Keratinocyte (primary cell): ENCODE measurements at regions not wholly inside any gene's neighbourhood (a gene's known extent, or its start where the extent isn't known, plus 50 kb on each side); places are given as distances from the start of the nearest gene placed in this dataset.

Source experiments
- DNase-seq: peaks from one replicate; pipeline ENCODE4 v3.0.0-alpha.2; 2011; ENCODE audit warnings: low read depth, missing footprints, low spot score
- FAIRE-seq: peaks from 2 replicates; lab custom pipeline; 2011; peaks lifted over from hg19 to GRCh38; lab: Jason Lieb, UNC
- H2AFZ ChIP-seq: 2 replicates; pipeline ENCODE4 v1.6.0; 2012; ENCODE audit warnings: low read length, control low read depth, inconsistent platforms; ENCODE audit not compliant: control insufficient read depth
- H3K27ac ChIP-seq: 2 replicates; pipeline ENCODE4 v1.5.1; 2011; ENCODE audit warnings: low read length; ENCODE audit not compliant: control insufficient read depth, insufficient read depth
- H3K27me3 ChIP-seq: 3 replicates; pipeline ENCODE4 v1.6.0; 2011; ENCODE audit warnings: low read length; ENCODE audit not compliant: control insufficient read depth, insufficient read depth; ENCODE audit errors: extremely low read depth
- H3K36me3 ChIP-seq, 2 experiments: 2 replicates in 1 of 2; 3 replicates in 1 of 2; pipeline ENCODE4 v1.5.1; 2011; ENCODE audit warnings: low read length in 2 of 2, mild to moderate bottlenecking in 1 of 2; ENCODE audit not compliant: control insufficient read depth in 2 of 2, insufficient read depth in 2 of 2; ENCODE audit errors: extremely low read depth in 1 of 2
- H3K4me1 ChIP-seq: 3 replicates; pipeline ENCODE4 v1.5.1; 2011; ENCODE audit warnings: low read length; ENCODE audit not compliant: control insufficient read depth, insufficient read depth; ENCODE audit errors: extremely low read depth
- H3K4me2 ChIP-seq: 3 replicates; pipeline ENCODE4 v1.6.0; 2011; ENCODE audit warnings: low read depth, low read length; ENCODE audit not compliant: control insufficient read depth, insufficient read depth; ENCODE audit errors: extremely low read depth
- H3K4me3 ChIP-seq, 3 experiments: fragments of 200-600 bp in 1 of 3; sonication (generic) in 1 of 3; 2 replicates in 2 of 3; 3 replicates in 1 of 3; pipeline ENCODE4 v1.5.1; 2011 to 2016; ENCODE audit warnings: low read length in 3 of 3, mild to moderate bottlenecking in 3 of 3, control low read depth in 2 of 3, inconsistent platforms in 1 of 3, low read depth in 1 of 3, mixed read lengths in 1 of 3, mixed run types in 1 of 3, moderate library complexity in 1 of 3; ENCODE audit not compliant: control insufficient read depth in 2 of 3, insufficient read depth in 2 of 3; ENCODE audit errors: extremely low read depth in 1 of 3
- H3K79me2 ChIP-seq: 2 replicates; pipeline ENCODE4 v1.6.0; 2012; ENCODE audit warnings: low read length; ENCODE audit not compliant: control insufficient read depth, insufficient read depth
- H3K9ac ChIP-seq: 3 replicates; pipeline ENCODE4 v1.6.0; 2011; ENCODE audit warnings: low read length; ENCODE audit not compliant: control insufficient read depth, insufficient read depth; ENCODE audit errors: extremely low read depth
- H3K9me1 ChIP-seq: 3 replicates; pipeline ENCODE4 v1.6.0; 2011; ENCODE audit warnings: low read length; ENCODE audit not compliant: control insufficient read depth, insufficient read depth; ENCODE audit errors: extremely low read depth
- H3K9me3 ChIP-seq: 2 replicates; pipeline ENCODE4 v1.5.1; 2012; ENCODE audit warnings: low read depth, low read length; ENCODE audit not compliant: control insufficient read depth
- H4K20me1 ChIP-seq: 3 replicates; pipeline ENCODE4 v1.6.0; 2011; ENCODE audit warnings: low read length; ENCODE audit not compliant: control insufficient read depth, insufficient read depth; ENCODE audit errors: extremely low read depth
- EZH2 ChIP-seq: IDR thresholded peaks from one replicate; pipeline ENCODE4 v1.6.1; 2012; ENCODE audit warnings: inconsistent platforms, mild to moderate bottlenecking, low read length, moderate library complexity
- dilution Hi-C: fragments of 300-500 bp; cut with MboI; formaldehyde crosslinking; loops from one replicate; pipeline ENCODE4 v1.7.0; 2020; ENCODE audit warnings: low sequenced_read_pairs; ENCODE audit not compliant: extremely low pct_ligation_motif_present
- TF ChIP-seq, protein P1 (sequence below), 3 experiments: IDR thresholded peaks in 1 of 3; conservative IDR thresholded peaks in 1 of 3; optimal IDR thresholded peaks in 1 of 3; 2 replicates in 2 of 3; 3 replicates in 1 of 3; pipeline versions ENCODE3 to v1.5.1; 2011; ENCODE audit warnings: low read length in 3 of 3, mild to moderate bottlenecking in 3 of 3, moderate library complexity in 2 of 3, control low read depth in 1 of 3, inconsistent platforms in 1 of 3; ENCODE audit not compliant: insufficient read depth in 2 of 3; ENCODE audit errors: extremely low read depth in 1 of 3

DNA sequence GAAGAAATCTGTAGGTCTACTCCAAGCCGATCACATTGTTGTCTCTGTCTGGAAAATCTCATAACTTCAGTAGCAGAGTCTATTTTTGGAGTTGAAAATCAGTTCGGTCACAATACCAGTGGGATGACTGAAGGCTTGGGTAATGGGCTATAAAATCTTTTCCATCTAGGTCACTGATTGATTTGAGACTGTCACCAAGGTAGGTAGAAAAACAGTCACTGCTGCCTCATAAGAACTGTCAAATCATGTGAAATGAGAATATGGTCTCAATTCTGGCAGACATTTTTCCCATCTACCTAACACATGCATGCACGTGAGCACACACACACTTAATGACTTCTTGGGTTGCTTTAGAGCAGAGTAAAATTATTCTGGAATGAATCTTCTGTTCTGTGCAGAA, 1162.8 kb upstream of the CITED2 start:
- no peak overlapping the region for H3K27ac ChIP-seq
- no peak for FAIRE-seq

GRCh38 chr6:140535511-140535910, 1161.1 kb upstream of the CITED2 start:
- peak; percentile 13 for FAIRE-seq
- dilution Hi-C loops, result no loop called here

More for the DNA sequence above, 1162.8 kb upstream of the CITED2 start:
- no peak for TF ChIP-seq EZH2
- TF ChIP-seq, protein P1, sequence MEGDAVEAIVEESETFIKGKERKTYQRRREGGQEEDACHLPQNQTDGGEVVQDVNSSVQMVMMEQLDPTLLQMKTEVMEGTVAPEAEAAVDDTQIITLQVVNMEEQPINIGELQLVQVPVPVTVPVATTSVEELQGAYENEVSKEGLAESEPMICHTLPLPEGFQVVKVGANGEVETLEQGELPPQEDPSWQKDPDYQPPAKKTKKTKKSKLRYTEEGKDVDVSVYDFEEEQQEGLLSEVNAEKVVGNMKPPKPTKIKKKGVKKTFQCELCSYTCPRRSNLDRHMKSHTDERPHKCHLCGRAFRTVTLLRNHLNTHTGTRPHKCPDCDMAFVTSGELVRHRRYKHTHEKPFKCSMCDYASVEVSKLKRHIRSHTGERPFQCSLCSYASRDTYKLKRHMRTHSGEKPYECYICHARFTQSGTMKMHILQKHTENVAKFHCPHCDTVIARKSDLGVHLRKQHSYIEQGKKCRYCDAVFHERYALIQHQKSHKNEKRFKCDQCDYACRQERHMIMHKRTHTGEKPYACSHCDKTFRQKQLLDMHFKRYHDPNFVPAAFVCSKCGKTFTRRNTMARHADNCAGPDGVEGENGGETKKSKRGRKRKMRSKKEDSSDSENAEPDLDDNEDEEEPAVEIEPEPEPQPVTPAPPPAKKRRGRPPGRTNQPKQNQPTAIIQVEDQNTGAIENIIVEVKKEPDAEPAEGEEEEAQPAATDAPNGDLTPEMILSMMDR (optimal IDR thresholded peaks at IDR 0.05 in 1 of 3, IDR thresholded peaks at IDR 0.05 in 1 of 3, conservative IDR thresholded peaks at IDR 0.05 in 1 of 3; ENCODE audit: extremely low read depth in 1 of 3, insufficient read depth in 2 of 3, low read length in 3 of 3), result no peak
- H3K4me3 ChIP-seq, result no peak overlapping the region
- H3K27me3 ChIP-seq, result no peaks in the 10 kb centered on the region
- H3K9ac ChIP-seq, result no peak overlapping the region
- H4K20me1 ChIP-seq, result no peaks in the 10 kb centered on the region
- DNase-seq, result no peak
- H3K36me3 ChIP-seq, result no peaks in the 10 kb centered on the region
- H2AFZ ChIP-seq, result peak overlapping the region; percentile 68
- H3K9me1 ChIP-seq, result no peaks in the 10 kb centered on the region
- dilution Hi-C loops, result no loop called here
- peaks cover 22% of the 10 kb centered on the region for H3K4me1 ChIP-seq
- no peaks in the 10 kb centered on the region for H3K79me2 ChIP-seq
- no peak overlapping the region for H3K4me2 ChIP-seq
- no peaks in the 10 kb centered on the region for H3K9me3 ChIP-seq

More at GRCh38 chr6:140535511-140535910, 1161.1 kb upstream of the CITED2 start:
- no peak for DNase-seq
- peaks cover 15% of the 10 kb centered on the region for H3K4me1 ChIP-seq
- no peaks in the 10 kb centered on the region for H4K20me1 ChIP-seq
- TF ChIP-seq, protein P1 (optimal IDR thresholded peaks at IDR 0.05 in 1 of 3, IDR thresholded peaks at IDR 0.05 in 1 of 3, conservative IDR thresholded peaks at IDR 0.05 in 1 of 3; ENCODE audit: extremely low read depth in 1 of 3, insufficient read depth in 2 of 3, low read length in 3 of 3), result no peak
- no peak for TF ChIP-seq EZH2
- H3K9ac ChIP-seq, result no peak overlapping the region
- no peaks in the 10 kb centered on the region for H3K9me1 ChIP-seq
- no peak overlapping the region for H3K4me2 ChIP-seq
- H3K27me3 ChIP-seq, result no peaks in the 10 kb centered on the region
- H3K27ac ChIP-seq, result no peak overlapping the region
- no peaks in the 10 kb centered on the region for H3K9me3 ChIP-seq
- no peaks in the 10 kb centered on the region for H3K79me2 ChIP-seq
- no peak overlapping the region for H3K4me3 ChIP-seq
- no peak overlapping the region for H2AFZ ChIP-seq
- H3K36me3 ChIP-seq, result no peaks in the 10 kb centered on the region
